A549 (cell line): ENCODE measurements at regions not wholly inside any gene's neighbourhood (a gene's known extent, or its start where the extent isn't known, plus 50 kb on each side); places are given as distances from the start of the nearest gene placed in this dataset.
"Not testable (repeated sequence)": the region's sequence is repeated elsewhere in the genome, so short reads cannot be mapped to it uniquely, and the experiment has no call there.

Experiments used
- ELK1 ChIP-seq: fragments of 150-350 bp; IDR thresholded peaks from 2 replicates; pipeline ENCODE4 v1.6.1; 2014; ENCODE audit warnings: low read depth, mild to moderate bottlenecking, low read length
- POLR2A ChIP-seq: IDR thresholded peaks from 2 replicates; pipeline ENCODE4 v1.6.1; 2012; ENCODE audit warnings: mild to moderate bottlenecking, low read length
- ZFP36 ChIP-seq: fragments of 450-650 bp; IDR thresholded peaks from 2 replicates; pipeline ENCODE4 v1.6.1; 2014; ENCODE audit warnings: borderline replicate concordance; ENCODE audit not compliant: partially characterized antibody

GRCh38 chr11:87506946-87507345 is 469.2 kb downstream of the TMEM135 start:
- TF ChIP-seq POLR2A, ELK1, ZFP36: not testable (repeated sequence)
